ENCODE measurements at regions not wholly inside any gene's neighbourhood (a gene's known extent, or its start where the extent isn't known, plus 50 kb on each side); places are given as distances from the start of the nearest gene placed in this dataset.

- 81 to 86% methylated on average over 18 of the region's 18 CpGs for WGBS, 2 donors
- DNase-seq (ENCODE audit: low spot score in 2 of 2) = no peak
- TF ChIP-seq POLR2A (IDR thresholded peaks at IDR 0.05) = no peak
- TF ChIP-seq CTCF (IDR thresholded peaks at IDR 0.05) = no peak
- H3K4me3 ChIP-seq (ENCODE audit: low read depth, poor library complexity, severe bottlenecking) = no peak overlapping the region
- intact Hi-C loops (cut with DNase I; ENCODE audit: low total_unique reads) = no loop called here
These were observed 137.4 kb upstream of the CDH4 start for GRCh38 chr20:61114493-61115175.

DNA sequence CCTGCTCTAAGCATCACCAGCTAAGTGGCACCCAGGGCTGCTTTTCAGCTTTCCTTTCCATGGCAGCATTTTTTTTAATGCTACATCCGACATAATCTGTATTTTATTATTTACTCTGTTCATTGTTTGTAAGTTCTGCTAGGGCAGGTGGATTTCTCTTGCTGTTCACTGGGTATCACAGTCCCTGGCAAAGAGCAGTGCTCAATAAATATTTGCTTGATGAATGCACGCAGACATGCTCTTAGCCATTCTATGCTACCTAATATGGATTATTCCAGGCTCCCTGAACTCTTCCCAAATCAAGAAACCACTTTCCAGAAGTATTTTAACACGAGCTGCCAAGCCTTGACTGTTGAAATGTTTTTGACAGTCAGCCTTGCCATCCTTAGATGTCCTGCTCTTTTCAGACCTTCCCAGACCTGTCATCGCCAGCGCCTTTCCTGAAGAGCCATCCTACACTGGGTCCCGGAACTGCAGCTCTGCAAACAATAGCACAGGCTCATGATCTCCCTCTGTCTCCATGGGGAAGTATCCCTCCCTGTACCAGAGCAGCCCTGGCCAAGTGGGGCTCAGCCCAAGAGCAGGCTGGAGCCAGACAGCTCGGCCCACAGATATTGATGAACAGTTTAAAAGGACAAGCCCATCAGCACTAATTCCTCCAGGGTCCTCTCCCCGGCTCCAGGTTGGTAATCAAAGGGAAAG, 136.5 kb upstream of the CDH4 start:
- 46 to 56% methylated on average over 8 of the region's 8 CpGs for WGBS, 2 donors
- intact Hi-C loops (cut with DNase I; ENCODE audit: low total_unique reads) = no loop called here
- no peak for TF ChIP-seq CTCF (IDR thresholded peaks at IDR 0.05)

DNA sequence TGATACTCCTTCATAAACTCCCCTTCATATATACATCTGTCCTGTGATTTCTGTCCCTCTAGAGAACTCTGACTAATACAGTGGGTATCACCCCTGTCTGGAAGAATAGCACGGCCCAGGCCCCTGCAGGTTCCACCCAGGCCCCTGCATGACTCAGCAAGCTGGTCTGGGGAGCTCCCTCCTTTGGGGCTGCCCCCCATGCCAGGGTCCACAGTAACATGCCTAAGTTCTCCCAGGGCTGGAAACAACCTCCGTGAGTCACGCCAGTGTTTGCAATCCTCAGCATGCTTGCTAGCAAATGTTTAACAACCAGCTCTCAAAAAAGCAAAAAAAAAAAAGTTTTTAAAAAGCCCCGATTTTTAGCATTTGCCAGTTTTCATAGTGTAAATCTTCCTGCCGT, 134.3 kb upstream of the CDH4 start:
- intact Hi-C loops (cut with DNase I; ENCODE audit: low total_unique reads) = no loop called here
- no peak for DNase-seq (ENCODE audit: low spot score in 2 of 2)
- WGBS, 2 donors = 62 to 75% methylated on average over 5 of the region's 5 CpGs
- TF ChIP-seq POLR2A (IDR thresholded peaks at IDR 0.05) (no peak), CTCF (IDR thresholded peaks at IDR 0.05) (no peak)
- H3K4me3 ChIP-seq (ENCODE audit: low read depth, poor library complexity, severe bottlenecking) = no peak overlapping the region

More for the DNA sequence above, 136.5 kb upstream of the CDH4 start:
- DNase-seq (ENCODE audit: low spot score in 2 of 2) = no peak
- H3K4me3 ChIP-seq (ENCODE audit: low read depth, poor library complexity, severe bottlenecking) = no peak overlapping the region

GRCh38 chr20:61118429-61119224, 133.4 kb upstream of the CDH4 start:
- H3K4me3 ChIP-seq (ENCODE audit: low read depth, poor library complexity, severe bottlenecking) = no peak overlapping the region
- peak in 1 of 2 donors; percentile 62 for DNase-seq (ENCODE audit: low spot score in 2 of 2)
- intact Hi-C loops (cut with DNase I; ENCODE audit: low total_unique reads) = no loop called here
- 79 to 84% methylated on average over 14 of the region's 14 CpGs for WGBS, 2 donors
- no peak for TF ChIP-seq CTCF (IDR thresholded peaks at IDR 0.05)
- no peak for TF ChIP-seq POLR2A (IDR thresholded peaks at IDR 0.05)

- 54 to 69% methylated on average over 10 of the region's 10 CpGs for WGBS, 2 donors
- intact Hi-C loops (cut with DNase I; ENCODE audit: low total_unique reads) = no loop called here
- TF ChIP-seq CTCF (IDR thresholded peaks at IDR 0.05) = no peak
- TF ChIP-seq POLR2A (IDR thresholded peaks at IDR 0.05) = no peak
- H3K4me3 ChIP-seq (ENCODE audit: low read depth, poor library complexity, severe bottlenecking) = no peak overlapping the region
- peak in 1 of 2 donors; percentile 49 for DNase-seq (ENCODE audit: low spot score in 2 of 2)
These were observed 132.8 kb upstream of the CDH4 start for GRCh38 chr20:61119273-61119672.

All from lower leg skin (tissue), 4 donors.